RPMI7951 (cell line): ENCODE measurements at regions not wholly inside any gene's neighbourhood (a gene's known extent, or its start where the extent isn't known, plus 50 kb on each side); places are given as distances from the start of the nearest gene placed in this dataset.
A peak's percentile ranks its signal among the peaks of the same experiment; 100 is the strongest.

Experiments used
- DNase-seq: peaks from one replicate; pipeline ENCODE4 v3.0.0-alpha.2; 2012; ENCODE audit warnings: low read depth

GRCh38 chrX:97766501-97767095 is 882.9 kb downstream of the RPA4 start:
- no peak for DNase-seq

GRCh38 chrX:97787311-97787710 is 903.6 kb downstream of the RPA4 start:
- DNase-seq: no peak

GRCh38 chrX:97787849-97788248 is 904.1 kb downstream of the RPA4 start:
- no peak for DNase-seq

GRCh38 chrX:97790850-97791249 is 907.1 kb downstream of the RPA4 start:
- no peak for DNase-seq

GRCh38 chrX:97797076-97797475 is 913.4 kb downstream of the RPA4 start:
- no peak for DNase-seq

- peak; percentile 6 for DNase-seq
Observed at GRCh38 chrX:97806238-97806637, 922.5 kb downstream of the RPA4 start.

- no peak for DNase-seq
Observed at GRCh38 chrX:97806946-97807345, 923.2 kb downstream of the RPA4 start.

- no peak for DNase-seq
Observed at GRCh38 chrX:97820170-97820569, 936.5 kb downstream of the RPA4 start.

- no peak for DNase-seq
Observed at GRCh38 chrX:97828471-97828870, 944.8 kb downstream of the RPA4 start.

- no peak for DNase-seq
Observed at GRCh38 chrX:97835969-97836368, 952.3 kb downstream of the RPA4 start.

GRCh38 chrX:97841544-97842179 is 958.0 kb downstream of the RPA4 start:
- no peak for DNase-seq

GRCh38 chrX:97842468-97843199 is 958.9 kb downstream of the RPA4 start:
- no peak for DNase-seq

- DNase-seq: no peak
Observed at GRCh38 chrX:97843200-97843811, 959.6 kb downstream of the RPA4 start.

- no peak for DNase-seq
Observed at GRCh38 chrX:97844161-97844560, 960.5 kb downstream of the RPA4 start.

- DNase-seq: no peak
Observed at GRCh38 chrX:97844943-97845342, 961.2 kb downstream of the RPA4 start.

GRCh38 chrX:97845451-97845850 is 961.7 kb downstream of the RPA4 start:
- DNase-seq: no peak

- no peak for DNase-seq
Observed at GRCh38 chrX:97846228-97846627, 962.5 kb downstream of the RPA4 start.

- DNase-seq: no peak
Observed at GRCh38 chrX:97846718-97847237, 963.1 kb downstream of the RPA4 start.

- no peak for DNase-seq
Observed at GRCh38 chrX:97847885-97848679, 964.4 kb downstream of the RPA4 start.

GRCh38 chrX:97849951-97850350 is 966.2 kb downstream of the RPA4 start:
- no peak for DNase-seq

GRCh38 chrX:97850911-97851310 is 967.2 kb downstream of the RPA4 start:
- DNase-seq: no peak

GRCh38 chrX:97854086-97854485 is 970.4 kb downstream of the RPA4 start:
- no peak for DNase-seq
